HG03045 (cell line): ENCODE measurements at regions not wholly inside any gene's neighbourhood (a gene's known extent, or its start where the extent isn't known, plus 50 kb on each side); places are given as distances from the start of the nearest gene placed in this dataset.

Experiments used
- ATAC-seq: cut with Tn5 transposase; IDR thresholded peaks from one replicate; pipeline ENCODE4 v1.9.1; 2021; ENCODE audit warnings: mild to moderate bottlenecking, moderate library complexity; ENCODE audit not compliant: unreplicated experiment

- ATAC-seq = no peak
These were observed 75.6 kb downstream of the ICOS start for GRCh38 chr2:204012072-204012653.

- ATAC-seq = no peak
These were observed 78.7 kb downstream of the ICOS start for GRCh38 chr2:204015118-204015843.

- no peak for ATAC-seq
These were observed 82.2 kb downstream of the ICOS start for GRCh38 chr2:204018717-204019116.

- ATAC-seq = peak; percentile 59
These were observed 83.3 kb downstream of the ICOS start for GRCh38 chr2:204019572-204020501.

- ATAC-seq = no peak
These were observed 84.9 kb downstream of the ICOS start for GRCh38 chr2:204021290-204022081.

GRCh38 chr2:204022550-204022949 lies 86.0 kb downstream of the ICOS start:
- ATAC-seq = no peak

GRCh38 chr2:204023088-204023487 lies 86.5 kb downstream of the ICOS start:
- ATAC-seq = no peak

GRCh38 chr2:204024503-204024902 lies 87.9 kb downstream of the ICOS start:
- no peak for ATAC-seq

- no peak for ATAC-seq
These were observed 88.4 kb downstream of the ICOS start for GRCh38 chr2:204024906-204025475.

GRCh38 chr2:204026294-204026693 lies 89.7 kb downstream of the ICOS start:
- ATAC-seq = no peak

- peak; percentile 79 for ATAC-seq
These were observed 90.5 kb downstream of the ICOS start for GRCh38 chr2:204027091-204027490.

GRCh38 chr2:204030322-204030721 lies 93.8 kb downstream of the ICOS start:
- no peak for ATAC-seq

GRCh38 chr2:204031056-204031455 lies 94.5 kb downstream of the ICOS start:
- ATAC-seq = no peak

GRCh38 chr2:204032301-204032700 lies 95.7 kb downstream of the ICOS start:
- ATAC-seq = no peak

GRCh38 chr2:204033611-204034495 lies 97.3 kb downstream of the ICOS start:
- ATAC-seq = no peak

GRCh38 chr2:204036706-204037105 lies 100.1 kb downstream of the ICOS start:
- no peak for ATAC-seq

- no peak for ATAC-seq
These were observed 100.7 kb downstream of the ICOS start for GRCh38 chr2:204037286-204037685.

GRCh38 chr2:204039298-204039838 lies 102.8 kb downstream of the ICOS start:
- ATAC-seq = no peak

GRCh38 chr2:204040016-204040415 lies 103.5 kb downstream of the ICOS start:
- ATAC-seq = no peak
